Mesothelial cell of epicardium (in vitro differentiated cells): ENCODE measurements at regions not wholly inside any gene's neighbourhood (a gene's known extent, or its start where the extent isn't known, plus 50 kb on each side); places are given as distances from the start of the nearest gene placed in this dataset.
"Not testable (repeated sequence)": the region's sequence is repeated elsewhere in the genome, so short reads cannot be mapped to it uniquely, and the experiment has no call there.

ENCODE experiments used
- DNase-seq, 2 experiments: peaks; one replicate each; pipeline ENCODE4 v3.0.0; 2021; ENCODE audit warnings: low spot score in 2 of 2; ENCODE audit not compliant: unreplicated experiment in 2 of 2
- H3K27ac Mint-ChIP-seq: 2 replicates; pipeline ENCODE4 v1.8.0; 2021; ENCODE audit warnings: mixed read lengths
- H3K27me3 Mint-ChIP-seq: 2 replicates; pipeline ENCODE4 v1.8.0; 2021; ENCODE audit warnings: low read depth, mixed read lengths
- H3K36me3 Mint-ChIP-seq: 2 replicates; pipeline ENCODE4 v1.8.0; 2021; ENCODE audit warnings: mixed read lengths
- H3K4me1 Mint-ChIP-seq: 2 replicates; pipeline ENCODE4 v1.8.0; 2021; ENCODE audit warnings: mixed read lengths
- H3K4me3 Mint-ChIP-seq: 2 replicates; pipeline ENCODE4 v1.8.0; 2021; ENCODE audit warnings: mild to moderate bottlenecking, moderate library complexity, mixed read lengths
- H3K9me3 Mint-ChIP-seq: 2 replicates; pipeline ENCODE4 v1.8.0; 2021; ENCODE audit warnings: mixed read lengths
- CTCF ChIP-seq: fragments of 200-600 bp; sonication (generic); IDR thresholded peaks from one replicate; pipeline ENCODE4 v1.5.0; 2021; ENCODE audit warnings: antibody characterized with exemption; ENCODE audit not compliant: unreplicated experiment

- no peak overlapping the region for H3K4me3 Mint-ChIP-seq
- TF ChIP-seq CTCF, result no peak
- H3K4me1 Mint-ChIP-seq, result peaks cover 4% of the 10 kb centered on the region
- no peak overlapping the region for H3K27ac Mint-ChIP-seq
- H3K27me3 Mint-ChIP-seq, result no peaks in the 10 kb centered on the region
- no peaks in the 10 kb centered on the region for H3K9me3 Mint-ChIP-seq
- DNase-seq, result no peak
- H3K36me3 Mint-ChIP-seq, result no peaks in the 10 kb centered on the region
These were observed 169.7 kb upstream of the TFAP2D start for GRCh38 chr6:50543666-50544065.

- Mint-ChIP-seq H3K4me1 (no peaks in the 10 kb centered on the region), H3K4me3 (no peak overlapping the region), H3K27ac (no peak overlapping the region), H3K9me3 (no peaks in the 10 kb centered on the region), H3K27me3 (no peaks in the 10 kb centered on the region), H3K36me3 (no peaks in the 10 kb centered on the region)
- no peak for DNase-seq
- TF ChIP-seq CTCF, result no peak
These were observed 164.3 kb upstream of the TFAP2D start for GRCh38 chr6:50549026-50549425.

GRCh38 chr6:50549475-50549874 is 163.9 kb upstream of the TFAP2D start:
- no peak overlapping the region for H3K27ac Mint-ChIP-seq
- TF ChIP-seq CTCF, result no peak
- peaks cover 3% of the 10 kb centered on the region for H3K9me3 Mint-ChIP-seq
- no peak overlapping the region for H3K4me3 Mint-ChIP-seq
- H3K4me1 Mint-ChIP-seq, result no peaks in the 10 kb centered on the region
- H3K36me3 Mint-ChIP-seq, result no peaks in the 10 kb centered on the region
- DNase-seq, result no peak
- no peaks in the 10 kb centered on the region for H3K27me3 Mint-ChIP-seq

GRCh38 chr6:50555982-50556381 is 157.3 kb upstream of the TFAP2D start:
- DNase-seq, result no peak
- H3K27ac Mint-ChIP-seq, result no peak overlapping the region
- H3K36me3 Mint-ChIP-seq, result no peaks in the 10 kb centered on the region
- peaks cover 4% of the 10 kb centered on the region for H3K9me3 Mint-ChIP-seq
- TF ChIP-seq CTCF, result no peak
- no peaks in the 10 kb centered on the region for H3K27me3 Mint-ChIP-seq
- H3K4me3 Mint-ChIP-seq, result no peak overlapping the region
- H3K4me1 Mint-ChIP-seq, result no peaks in the 10 kb centered on the region

- Mint-ChIP-seq H3K27ac (no peak overlapping the region), H3K9me3 (no peaks in the 10 kb centered on the region), H3K4me1 (no peaks in the 10 kb centered on the region), H3K27me3 (no peaks in the 10 kb centered on the region), H3K36me3 (no peaks in the 10 kb centered on the region), H3K4me3 (no peak overlapping the region)
- no peak for TF ChIP-seq CTCF
- DNase-seq, result no peak
These were observed 148.3 kb upstream of the TFAP2D start for GRCh38 chr6:50565004-50565403.

- not testable (repeated sequence) for H3K4me3 Mint-ChIP-seq, DNase-seq, H3K4me1 Mint-ChIP-seq, H3K36me3 Mint-ChIP-seq, H3K27ac Mint-ChIP-seq, H3K9me3 Mint-ChIP-seq, H3K27me3 Mint-ChIP-seq
These were observed 142.1 kb upstream of the TFAP2D start for GRCh38 chr6:50571230-50571629.
